ENCODE measurements at regions not wholly inside any gene's neighbourhood (a gene's known extent, or its start where the extent isn't known, plus 50 kb on each side); places are given as distances from the start of the nearest gene placed in this dataset.

GRCh38 chr10:94111367-94111766, 117.6 kb downstream of the PLCE1 start:
- peaks cover 9% of the 10 kb centered on the region for H3K9me3 Mint-ChIP-seq
- peaks cover 2% of the 10 kb centered on the region for H3K4me1 Mint-ChIP-seq
- no peak for TF ChIP-seq ZNF671 (CRISPR knock-in tag; IDR thresholded peaks at IDR 0.05)
- no peak for TF ChIP-seq ZNF232 (CRISPR knock-in tag; IDR thresholded peaks at IDR 0.05)
- TF ChIP-seq, protein P1, sequence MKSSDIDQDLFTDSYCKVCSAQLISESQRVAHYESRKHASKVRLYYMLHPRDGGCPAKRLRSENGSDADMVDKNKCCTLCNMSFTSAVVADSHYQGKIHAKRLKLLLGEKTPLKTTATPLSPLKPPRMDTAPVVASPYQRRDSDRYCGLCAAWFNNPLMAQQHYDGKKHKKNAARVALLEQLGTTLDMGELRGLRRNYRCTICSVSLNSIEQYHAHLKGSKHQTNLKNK (CRISPR knock-in tag; IDR thresholded peaks at IDR 0.05), result no peak
- no peak for TF ChIP-seq GTF2I (CRISPR knock-in tag; conservative IDR thresholded peaks at IDR 0.05)
- TF ChIP-seq ETV6 (CRISPR knock-in tag; IDR thresholded peaks at IDR 0.05), result no peak
- no peak for TF ChIP-seq ZNF396 (CRISPR knock-in tag; IDR thresholded peaks at IDR 0.05; ENCODE audit: borderline replicate concordance)
- TF ChIP-seq GABPB1 (CRISPR knock-in tag; IDR thresholded peaks at IDR 0.05), result no peak
- TF ChIP-seq ATF2 (CRISPR knock-in tag; IDR thresholded peaks at IDR 0.05; ENCODE audit: borderline replicate concordance, low read depth), result no peak
- TF ChIP-seq GRHL2 (CRISPR knock-in tag; IDR thresholded peaks at IDR 0.05; ENCODE audit: insufficient replicate concordance, severe bottlenecking), result no peak
- no peak for TF ChIP-seq MLX (CRISPR knock-in tag; IDR thresholded peaks at IDR 0.05)
- TF ChIP-seq ATF3 (CRISPR knock-in tag; conservative IDR thresholded peaks at IDR 0.05), result no peak
- TF ChIP-seq IRF2 (CRISPR knock-in tag; IDR thresholded peaks at IDR 0.05; ENCODE audit: borderline replicate concordance, low read depth), result no peak
- no peak for TF ChIP-seq USF1 (CRISPR knock-in tag; IDR thresholded peaks at IDR 0.05)
- TF ChIP-seq PREB (CRISPR knock-in tag; IDR thresholded peaks at IDR 0.05; ENCODE audit: borderline replicate concordance), result no peak
- TF ChIP-seq, protein P2, sequence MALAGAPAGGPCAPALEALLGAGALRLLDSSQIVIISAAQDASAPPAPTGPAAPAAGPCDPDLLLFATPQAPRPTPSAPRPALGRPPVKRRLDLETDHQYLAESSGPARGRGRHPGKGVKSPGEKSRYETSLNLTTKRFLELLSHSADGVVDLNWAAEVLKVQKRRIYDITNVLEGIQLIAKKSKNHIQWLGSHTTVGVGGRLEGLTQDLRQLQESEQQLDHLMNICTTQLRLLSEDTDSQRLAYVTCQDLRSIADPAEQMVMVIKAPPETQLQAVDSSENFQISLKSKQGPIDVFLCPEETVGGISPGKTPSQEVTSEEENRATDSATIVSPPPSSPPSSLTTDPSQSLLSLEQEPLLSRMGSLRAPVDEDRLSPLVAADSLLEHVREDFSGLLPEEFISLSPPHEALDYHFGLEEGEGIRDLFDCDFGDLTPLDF (CRISPR knock-in tag; IDR thresholded peaks at IDR 0.05), result no peak
- TF ChIP-seq, protein P3, sequence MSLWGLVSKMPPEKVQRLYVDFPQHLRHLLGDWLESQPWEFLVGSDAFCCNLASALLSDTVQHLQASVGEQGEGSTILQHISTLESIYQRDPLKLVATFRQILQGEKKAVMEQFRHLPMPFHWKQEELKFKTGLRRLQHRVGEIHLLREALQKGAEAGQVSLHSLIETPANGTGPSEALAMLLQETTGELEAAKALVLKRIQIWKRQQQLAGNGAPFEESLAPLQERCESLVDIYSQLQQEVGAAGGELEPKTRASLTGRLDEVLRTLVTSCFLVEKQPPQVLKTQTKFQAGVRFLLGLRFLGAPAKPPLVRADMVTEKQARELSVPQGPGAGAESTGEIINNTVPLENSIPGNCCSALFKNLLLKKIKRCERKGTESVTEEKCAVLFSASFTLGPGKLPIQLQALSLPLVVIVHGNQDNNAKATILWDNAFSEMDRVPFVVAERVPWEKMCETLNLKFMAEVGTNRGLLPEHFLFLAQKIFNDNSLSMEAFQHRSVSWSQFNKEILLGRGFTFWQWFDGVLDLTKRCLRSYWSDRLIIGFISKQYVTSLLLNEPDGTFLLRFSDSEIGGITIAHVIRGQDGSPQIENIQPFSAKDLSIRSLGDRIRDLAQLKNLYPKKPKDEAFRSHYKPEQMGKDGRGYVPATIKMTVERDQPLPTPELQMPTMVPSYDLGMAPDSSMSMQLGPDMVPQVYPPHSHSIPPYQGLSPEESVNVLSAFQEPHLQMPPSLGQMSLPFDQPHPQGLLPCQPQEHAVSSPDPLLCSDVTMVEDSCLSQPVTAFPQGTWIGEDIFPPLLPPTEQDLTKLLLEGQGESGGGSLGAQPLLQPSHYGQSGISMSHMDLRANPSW (CRISPR knock-in tag; conservative IDR thresholded peaks at IDR 0.05; ENCODE audit: low read depth), result no peak
- no peak for TF ChIP-seq SP1 (CRISPR knock-in tag; conservative IDR thresholded peaks at IDR 0.05)
- TF ChIP-seq SMAD4 (CRISPR knock-in tag; IDR thresholded peaks at IDR 0.05), result no peak
- ChIA-PET POLR2A (no interaction called here), CTCF (interaction anchor here (1.0 kb wide), 1 partner anchor 209 kb away, joined by 3 read pairs; no protein-coding TSS in a partner anchor)
- H3K4me3 Mint-ChIP-seq, result no peak overlapping the region
- no peaks in the 10 kb centered on the region for H3K27me3 Mint-ChIP-seq (ENCODE audit: low read depth)
- ATAC-seq (no peak), DNase-seq (ENCODE audit: low spot score) (no peak)
- H3K27ac Mint-ChIP-seq, result no peak overlapping the region
- no peaks in the 10 kb centered on the region for H3K36me3 Mint-ChIP-seq

Data from WTC11 (cell line).